ENCODE measurements at regions not wholly inside any gene's neighbourhood (a gene's known extent, or its start where the extent isn't known, plus 50 kb on each side); places are given as distances from the start of the nearest gene placed in this dataset.

- no peak for DNase-seq (ENCODE audit: insufficient read length)
- FAIRE-seq = no peak
- TF ChIP-seq POLR2A (IDR thresholded peaks at IDR 0.05; ENCODE audit: low read depth, low read length) (no peak), POLR2AphosphoS5 (IDR thresholded peaks at IDR 0.05; ENCODE audit: low read depth, low read length) (no peak), TAF1 (IDR thresholded peaks at IDR 0.05; ENCODE audit: borderline replicate concordance, low read depth, low read length) (no peak)
These were observed 109.5 kb upstream of the VCX3A start for GRCh38 chrX:6644411-6644810.

- DNase-seq (ENCODE audit: insufficient read length) = no peak
- TF ChIP-seq POLR2AphosphoS5 (IDR thresholded peaks at IDR 0.05; ENCODE audit: low read depth, low read length) (no peak), POLR2A (IDR thresholded peaks at IDR 0.05; ENCODE audit: low read depth, low read length) (no peak)
- no peak for FAIRE-seq
These were observed 105.8 kb upstream of the VCX3A start for GRCh38 chrX:6640727-6641126.

GRCh38 chrX:6614506-6614905 lies 79.6 kb upstream of the VCX3A start:
- FAIRE-seq = no peak
- TF ChIP-seq TAF1 (IDR thresholded peaks at IDR 0.05; ENCODE audit: borderline replicate concordance, low read depth, low read length) (no peak), POLR2AphosphoS5 (IDR thresholded peaks at IDR 0.05; ENCODE audit: low read depth, low read length) (no peak), POLR2A (IDR thresholded peaks at IDR 0.05; ENCODE audit: low read depth, low read length) (no peak)
- no peak for DNase-seq (ENCODE audit: insufficient read length)

GRCh38 chrX:6599230-6599860 lies 64.4 kb upstream of the VCX3A start:
- DNase-seq (ENCODE audit: insufficient read length) (no peak), FAIRE-seq (no peak)
- TF ChIP-seq POLR2A (IDR thresholded peaks at IDR 0.05; ENCODE audit: low read depth, low read length) = no peak
- TF ChIP-seq TAF1 (IDR thresholded peaks at IDR 0.05; ENCODE audit: borderline replicate concordance, low read depth, low read length) = no peak
- no peak for TF ChIP-seq POLR2AphosphoS5 (IDR thresholded peaks at IDR 0.05; ENCODE audit: low read depth, low read length)
